VCaP (cell line): ENCODE measurements at regions not wholly inside any gene's neighbourhood (a gene's known extent, or its start where the extent isn't known, plus 50 kb on each side); places are given as distances from the start of the nearest gene placed in this dataset.

Source experiments
- H3K27ac ChIP-seq: fragments of 450-650 bp; 2 replicates; pipeline ENCODE4 v1.5.1; 2017
- CTCF ChIP-seq: fragments of 450-650 bp; conservative IDR thresholded peaks from 2 replicates; pipeline ENCODE4 v1.5.1; 2017; ENCODE audit warnings: mild to moderate bottlenecking, moderate library complexity

DNA sequence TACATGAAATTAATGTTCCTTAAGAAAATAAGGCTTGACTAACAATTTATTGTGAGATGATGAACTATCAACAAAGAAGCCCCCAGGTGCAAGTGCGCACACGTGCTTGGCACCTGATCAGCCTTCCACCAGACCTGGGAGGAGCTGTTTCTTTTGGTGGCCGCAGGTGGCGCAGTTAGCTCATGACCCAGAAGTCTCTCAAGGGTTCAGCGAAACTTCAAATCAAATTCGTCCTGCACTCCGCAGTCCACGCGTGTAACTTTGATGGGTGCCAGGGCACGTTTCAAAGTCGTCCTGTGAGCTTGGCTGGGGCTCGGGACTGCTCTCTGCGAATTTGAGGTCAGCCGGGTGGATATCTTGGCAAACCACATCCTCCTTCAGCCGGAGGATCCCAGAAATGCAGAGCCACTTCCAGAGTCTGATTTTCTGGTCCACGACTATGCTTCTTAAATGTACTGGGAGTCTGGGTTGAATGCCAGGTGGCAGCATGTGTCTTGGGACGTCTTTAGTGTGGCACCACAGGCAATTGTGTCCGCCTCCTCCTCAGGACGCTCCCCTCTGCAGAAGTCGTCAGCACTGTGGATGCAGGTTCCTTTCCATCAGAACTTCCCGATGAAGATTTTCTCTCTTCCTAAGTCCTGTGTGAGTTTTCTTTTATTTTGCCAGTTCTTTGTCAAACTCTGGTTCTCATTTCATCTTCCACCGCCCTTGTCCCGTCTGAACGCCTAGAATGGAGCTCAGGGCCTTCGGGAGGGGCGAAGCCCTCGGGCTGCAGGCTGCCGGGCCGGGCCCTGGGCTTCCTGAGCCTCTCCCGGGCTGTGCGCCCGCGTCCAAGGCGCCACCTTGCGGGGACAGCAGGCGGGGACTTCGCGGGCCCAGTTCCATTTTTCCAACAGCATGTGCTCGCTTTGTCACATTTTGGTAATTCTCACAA is 61.3 kb upstream of the RAPGEF4 start:
- no peak for TF ChIP-seq CTCF
- H3K27ac ChIP-seq, result no peak overlapping the region

DNA sequence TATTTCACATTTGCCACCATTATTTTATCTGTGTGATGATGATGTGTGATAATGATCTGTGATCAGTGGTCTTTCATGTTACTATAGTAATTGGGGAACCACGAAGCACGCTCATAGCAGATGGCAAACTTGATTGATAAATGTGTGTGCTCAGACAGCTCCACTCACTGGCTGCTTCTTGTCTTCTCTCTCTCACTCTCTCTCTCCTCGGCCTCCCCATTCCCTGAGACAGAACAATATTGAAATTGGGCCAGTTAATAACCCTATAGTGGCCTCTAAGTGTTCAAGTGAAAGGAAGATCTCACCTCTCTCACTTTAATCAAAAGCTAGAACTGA is 60.7 kb upstream of the RAPGEF4 start:
- H3K27ac ChIP-seq, result no peak overlapping the region
- no peak for TF ChIP-seq CTCF

DNA sequence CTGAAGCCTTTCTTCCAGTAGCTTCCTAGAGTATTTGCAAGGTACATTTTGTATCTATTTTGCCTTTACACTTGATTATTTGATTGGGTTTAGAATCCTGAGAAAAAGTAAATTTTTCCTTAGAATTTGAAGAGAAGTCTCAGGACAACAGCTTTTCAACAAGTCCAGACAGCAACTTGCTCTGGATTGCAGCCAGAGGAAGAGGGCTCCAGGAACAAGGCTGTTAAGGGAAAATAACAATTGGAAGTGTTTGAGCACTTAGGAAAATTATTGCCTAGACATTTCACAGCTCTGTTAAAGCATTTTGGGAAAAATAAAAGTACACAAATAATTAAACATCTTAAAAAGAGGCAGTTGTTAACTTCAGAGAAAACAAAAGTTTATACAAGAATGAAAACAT is 58.3 kb upstream of the RAPGEF4 start:
- peak overlapping the region; percentile 27; the same call in 1 of the 2 replicates for H3K27ac ChIP-seq
- TF ChIP-seq CTCF, result no peak

GRCh38 chr2:172680436-172681068 is 55.1 kb upstream of the RAPGEF4 start:
- TF ChIP-seq CTCF, result no peak

GRCh38 chr2:172685467-172685866 is 50.2 kb upstream of the RAPGEF4 start:
- no peak overlapping the region for H3K27ac ChIP-seq
- no peak for TF ChIP-seq CTCF

More at GRCh38 chr2:172680436-172681068, 55.1 kb upstream of the RAPGEF4 start:
- H3K27ac ChIP-seq, result no peak overlapping the region
